H1 (cell line): ENCODE measurements at regions not wholly inside any gene's neighbourhood (a gene's known extent, or its start where the extent isn't known, plus 50 kb on each side); places are given as distances from the start of the nearest gene placed in this dataset.

Experiments
- CBX8 ChIP-seq: fragments of 300-800, 300-1000 bp; sonication (generic); IDR thresholded peaks from 2 replicates; pipeline ENCODE4 v1.7.1; 2016; ENCODE audit warnings: low read depth, low read length, borderline replicate concordance
- EP300 ChIP-seq, 2 experiments: IDR thresholded peaks; 1 replicate in 1 of 2; 2 replicates in 1 of 2; pipeline ENCODE4 v1.6.1; 2011 to 2012; ENCODE audit warnings: low read depth in 2 of 2, low read length in 2 of 2, mild to moderate bottlenecking in 2 of 2, borderline replicate concordance in 1 of 2, inconsistent platforms in 1 of 2, moderate library complexity in 1 of 2
- HDAC2 ChIP-seq, 2 experiments: fragments of 300-600 bp in 1 of 2; sonication (generic) in 1 of 2; IDR thresholded peaks; 2 replicates each; pipeline ENCODE4 v1.6.1; 2011 to 2012; ENCODE audit warnings: low read depth in 2 of 2, low read length in 2 of 2, mild to moderate bottlenecking in 2 of 2, moderate library complexity in 2 of 2, borderline replicate concordance in 1 of 2, inconsistent platforms in 1 of 2
- POLR2A ChIP-seq, 2 experiments: IDR thresholded peaks; 1 replicate in 1 of 2; 2 replicates in 1 of 2; pipeline ENCODE4 v1.6.1; 2011; ENCODE audit warnings: low read depth in 2 of 2, low read length in 2 of 2, mild to moderate bottlenecking in 2 of 2; ENCODE audit errors: control extremely low read depth in 1 of 2
- RBBP5 ChIP-seq: IDR thresholded peaks from 2 replicates; pipeline ENCODE4 v1.7.1; 2012; ENCODE audit warnings: low read depth, mild to moderate bottlenecking, inconsistent platforms, low read length, moderate library complexity, borderline replicate concordance
- SP1 ChIP-seq: IDR thresholded peaks from 2 replicates; pipeline ENCODE4 v1.6.1; 2011; ENCODE audit warnings: low read depth, low read length
- SRF ChIP-seq: IDR thresholded peaks from 2 replicates; pipeline ENCODE4 v1.6.1; 2011; ENCODE audit warnings: mild to moderate bottlenecking, low read depth, low read length, moderate library complexity
- TF ChIP-seq, protein P1 (sequence below): IDR thresholded peaks from 2 replicates; pipeline ENCODE4 v1.6.1; 2011; ENCODE audit warnings: low read length, improper control_type of control experiment

GRCh38 chr2:49251766-49252165 lies 97.5 kb upstream of the FSHR start (continued):
- TF ChIP-seq SP1 (no peak), CBX8 (no peak), RBBP5 (no peak), EP300 (IDR thresholded peaks at IDR 0.05; ENCODE audit: borderline replicate concordance in 1 of 2, low read depth in 2 of 2, low read length in 2 of 2) (no peak), HDAC2 (IDR thresholded peaks at IDR 0.05; ENCODE audit: borderline replicate concordance in 1 of 2, low read depth in 2 of 2, low read length in 2 of 2) (no peak), POLR2A (IDR thresholded peaks at IDR 0.05; ENCODE audit: control extremely low read depth in 1 of 2, low read depth in 2 of 2, low read length in 2 of 2) (no peak), SRF (no peak)
- TF ChIP-seq, protein P1, sequence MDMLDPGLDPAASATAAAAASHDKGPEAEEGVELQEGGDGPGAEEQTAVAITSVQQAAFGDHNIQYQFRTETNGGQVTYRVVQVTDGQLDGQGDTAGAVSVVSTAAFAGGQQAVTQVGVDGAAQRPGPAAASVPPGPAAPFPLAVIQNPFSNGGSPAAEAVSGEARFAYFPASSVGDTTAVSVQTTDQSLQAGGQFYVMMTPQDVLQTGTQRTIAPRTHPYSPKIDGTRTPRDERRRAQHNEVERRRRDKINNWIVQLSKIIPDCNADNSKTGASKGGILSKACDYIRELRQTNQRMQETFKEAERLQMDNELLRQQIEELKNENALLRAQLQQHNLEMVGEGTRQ: no peak
- TF ChIP-seq, all 59 proteins: peak for 0
